KG1 (cell line): ENCODE measurements at regions not wholly inside any gene's neighbourhood (a gene's known extent, or its start where the extent isn't known, plus 50 kb on each side); places are given as distances from the start of the nearest gene placed in this dataset.

Experiments
- DNase-seq: peaks from one replicate; lab custom pipeline; 2025; lab: John Stamatoyannopoulos, UW

DNA sequence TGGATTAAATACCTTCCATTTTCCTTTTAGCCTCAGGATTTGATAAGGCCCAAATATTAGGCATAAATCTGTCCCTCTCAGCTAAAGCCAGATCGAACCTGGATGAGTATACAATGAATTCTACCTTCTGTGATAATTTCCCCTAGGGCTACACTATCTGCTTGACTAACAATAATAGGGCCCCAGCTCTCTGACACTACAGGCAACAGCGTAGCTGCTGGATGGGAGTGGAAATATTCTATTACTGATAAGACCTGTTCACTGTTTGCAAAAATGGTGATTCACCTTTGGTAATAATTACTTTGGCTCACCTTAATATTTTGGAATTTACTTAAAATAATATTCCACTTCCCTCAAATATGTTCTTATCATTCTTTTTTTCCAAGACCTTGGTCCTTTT lies 644.2 kb upstream of the SEMA6A start:
- no peak for DNase-seq

DNA sequence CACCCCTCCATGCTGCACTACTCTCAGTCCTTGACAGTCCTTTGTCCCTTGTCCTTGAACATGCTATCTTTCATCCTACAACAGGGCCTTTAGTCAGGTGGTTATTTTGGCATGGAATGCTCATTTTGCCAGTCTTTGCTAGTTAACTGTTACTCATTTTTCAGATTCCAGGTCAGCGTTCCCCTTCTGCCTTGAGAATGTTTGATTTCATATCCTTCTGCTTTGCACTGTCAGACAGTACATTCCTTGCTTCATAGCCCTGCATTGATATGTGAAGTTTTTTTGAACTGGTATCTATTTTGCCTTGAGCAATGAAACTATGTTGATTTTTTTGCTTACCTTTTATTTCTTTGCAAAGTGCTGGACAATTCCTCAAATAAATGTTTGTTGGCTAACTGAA lies 638.2 kb upstream of the SEMA6A start:
- no peak for DNase-seq

DNA sequence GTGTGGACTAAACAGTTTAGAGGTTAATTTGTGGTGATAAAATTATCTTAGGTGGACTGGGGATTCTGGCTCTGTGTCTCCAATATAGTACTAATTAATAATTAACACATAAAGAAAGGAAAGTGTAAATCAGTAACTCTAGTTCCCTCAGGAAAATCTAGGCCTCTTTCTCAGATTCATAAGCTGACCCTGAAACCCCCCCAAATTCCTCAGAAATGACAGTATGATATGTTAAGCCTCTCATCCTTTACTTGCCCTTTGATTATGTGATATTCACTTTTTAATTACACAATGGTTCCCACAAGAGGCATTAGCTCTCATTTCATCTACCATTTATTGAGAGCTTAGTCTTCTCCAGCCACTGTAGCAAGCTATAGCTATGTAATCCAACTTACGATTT lies 636.2 kb upstream of the SEMA6A start:
- DNase-seq, result no peak

DNA sequence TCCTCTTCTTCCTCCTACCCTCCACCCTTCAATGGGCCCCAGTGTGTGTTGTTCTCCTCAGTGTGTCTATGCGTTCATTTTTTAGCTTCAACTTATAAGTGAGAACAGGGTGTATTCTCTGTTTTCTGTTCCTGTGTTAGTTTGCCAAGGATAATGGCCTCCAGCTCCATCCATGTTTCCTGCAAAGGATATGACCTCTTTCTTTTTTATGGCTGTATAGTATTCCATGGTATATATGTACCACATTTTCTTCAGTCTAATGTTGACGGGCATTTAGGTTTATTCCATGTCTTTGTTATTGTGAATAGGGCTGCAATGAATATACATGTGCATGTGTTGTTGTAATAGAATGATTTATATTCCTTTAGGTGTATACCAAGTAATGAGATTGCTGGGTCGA lies 634.9 kb upstream of the SEMA6A start:
- DNase-seq, result no peak

DNA sequence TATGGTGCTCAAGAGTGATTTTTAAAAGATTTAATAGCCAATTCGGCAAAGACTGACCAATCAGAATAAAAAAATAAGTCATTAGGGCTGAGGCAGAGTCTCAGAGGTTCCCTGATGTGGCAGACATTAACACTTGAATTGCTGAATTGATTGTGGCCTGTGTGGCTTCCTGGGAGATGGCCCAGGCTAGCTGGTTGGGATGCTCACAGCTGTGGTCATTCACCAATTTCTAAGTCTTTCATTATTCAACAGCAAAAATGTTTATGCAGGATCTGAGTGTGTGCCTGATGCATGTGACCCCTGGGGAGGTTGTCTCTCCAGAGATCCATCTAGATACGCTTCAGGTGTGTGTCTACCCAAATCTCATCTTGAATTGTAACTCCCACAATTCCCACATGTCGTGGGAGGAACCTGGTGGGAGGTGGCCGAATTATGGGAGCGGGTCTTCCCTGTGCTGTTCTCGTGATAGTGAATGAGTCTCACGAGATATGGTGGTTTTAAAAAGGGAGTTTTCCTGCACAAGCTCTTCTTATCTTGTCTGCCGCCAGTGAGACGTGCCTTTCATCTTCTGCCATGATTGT lies 632.6 kb upstream of the SEMA6A start:
- no peak for DNase-seq

DNA sequence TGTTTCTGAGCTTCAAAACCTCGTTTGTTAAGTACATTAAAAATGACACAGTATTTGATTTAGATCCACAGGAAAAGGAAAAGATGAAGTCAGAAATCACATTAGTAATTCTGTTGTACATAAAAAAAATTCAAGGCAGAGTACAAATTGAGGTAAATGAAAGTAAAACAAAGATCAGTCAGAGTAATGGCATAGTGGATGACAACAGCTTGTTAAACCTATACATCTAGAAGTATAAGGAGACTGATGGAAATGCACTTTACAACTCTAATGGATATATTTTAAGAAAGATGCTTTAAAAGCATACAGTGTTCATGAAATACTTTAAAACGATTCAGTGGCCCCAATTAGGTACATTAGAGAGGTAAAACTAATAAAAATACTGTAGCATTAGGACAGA lies 631.3 kb upstream of the SEMA6A start:
- no peak for DNase-seq

DNA sequence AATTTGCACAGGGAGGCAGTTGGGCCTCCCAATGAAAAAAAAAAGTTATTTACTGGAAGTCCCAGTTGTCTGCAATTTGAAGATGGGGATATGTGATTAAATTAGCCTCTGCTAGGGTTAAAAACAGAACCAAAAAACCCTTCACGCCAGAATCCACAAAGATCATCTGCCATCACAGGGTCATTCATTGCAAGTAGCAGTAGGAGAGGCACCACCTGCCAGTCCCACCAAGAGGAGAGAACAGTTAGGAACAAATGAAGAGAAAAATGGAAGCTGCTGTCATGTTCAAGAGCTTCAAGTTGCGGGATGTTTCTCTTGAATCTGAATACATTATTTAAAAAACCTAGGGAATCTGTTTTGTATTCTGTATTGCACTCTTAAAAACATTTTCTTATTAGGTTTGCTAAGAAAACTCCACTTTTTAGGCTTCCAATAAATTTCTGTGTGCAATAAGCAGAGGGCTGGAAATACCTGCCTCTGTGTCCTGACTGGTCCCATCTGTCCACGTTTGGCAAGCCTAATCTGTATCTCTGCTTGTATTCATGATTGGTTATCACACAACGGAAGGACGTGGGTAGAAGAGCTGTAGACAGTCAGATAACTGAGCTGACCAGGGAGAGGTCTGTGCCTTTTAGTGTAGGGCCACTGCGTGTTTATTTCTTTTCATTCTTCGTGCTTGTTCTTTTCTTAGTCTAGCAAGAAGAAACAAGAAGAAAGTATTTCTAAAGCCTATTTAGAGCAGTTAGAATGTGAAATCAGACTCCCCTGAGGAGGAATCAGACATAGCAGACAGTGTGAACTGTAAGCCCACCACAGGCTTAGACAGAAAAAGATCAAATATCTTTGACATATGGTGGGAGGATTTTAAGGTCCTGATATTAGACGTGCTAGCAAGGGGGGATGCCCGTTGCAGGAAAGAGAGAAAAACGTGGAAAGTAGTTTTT lies 630.6 kb upstream of the SEMA6A start:
- no peak for DNase-seq

DNA sequence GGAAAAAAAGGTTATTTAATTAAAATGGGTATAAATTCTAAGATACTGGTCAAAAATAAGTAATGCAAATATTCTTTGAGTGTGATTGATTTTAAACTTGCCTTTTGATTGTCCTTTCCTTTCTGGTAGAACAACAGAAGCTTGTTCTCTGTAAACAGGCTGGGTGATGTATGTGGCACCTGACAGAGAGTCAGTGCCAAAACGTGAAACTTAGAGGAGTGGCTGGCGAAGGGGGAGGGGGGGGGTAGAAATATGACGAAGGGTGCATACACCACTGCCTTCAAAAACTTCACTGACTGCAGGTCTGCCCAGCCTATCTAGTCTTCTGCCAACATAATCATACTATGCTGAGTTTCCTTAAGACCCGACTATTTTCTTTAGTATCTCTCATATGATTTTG lies 629.8 kb upstream of the SEMA6A start:
- no peak for DNase-seq

DNA sequence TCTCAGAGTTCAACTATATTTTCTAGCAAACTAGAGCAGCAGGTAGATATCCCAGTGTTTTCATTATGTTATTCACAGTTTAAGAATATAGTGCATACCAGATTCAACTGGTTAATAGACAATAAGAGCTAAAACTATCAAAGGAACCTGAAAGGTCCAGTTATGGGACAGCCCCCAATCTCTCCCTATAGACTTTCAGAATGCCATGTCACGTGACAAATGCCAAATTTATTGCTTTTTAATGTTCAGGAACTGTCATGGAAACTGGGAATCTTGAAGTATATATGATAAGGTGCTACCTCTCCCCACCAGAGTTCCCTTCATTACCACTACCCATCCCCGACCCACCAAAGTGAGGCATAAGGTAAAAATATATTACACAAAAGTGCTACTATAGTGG lies 629.0 kb upstream of the SEMA6A start:
- no peak for DNase-seq

DNA sequence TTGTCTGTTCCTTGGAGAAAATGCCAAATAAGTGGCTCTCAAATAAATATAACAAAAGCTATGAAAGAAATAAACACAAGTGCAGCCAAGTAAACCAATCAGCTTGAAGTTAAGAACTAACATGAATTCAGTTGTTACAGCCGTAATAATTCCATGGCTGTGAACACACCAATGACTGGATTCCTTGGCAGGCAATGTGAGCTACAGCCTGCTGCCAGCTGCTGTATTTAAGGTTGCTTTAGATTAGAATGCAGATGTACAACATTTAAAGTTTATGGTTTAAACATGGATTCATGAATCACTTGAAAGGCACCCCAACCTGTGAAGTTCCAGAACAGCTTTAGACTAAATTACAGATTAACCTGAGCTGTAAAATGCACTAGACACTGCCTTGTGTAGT lies 626.4 kb upstream of the SEMA6A start:
- no peak for DNase-seq

DNA sequence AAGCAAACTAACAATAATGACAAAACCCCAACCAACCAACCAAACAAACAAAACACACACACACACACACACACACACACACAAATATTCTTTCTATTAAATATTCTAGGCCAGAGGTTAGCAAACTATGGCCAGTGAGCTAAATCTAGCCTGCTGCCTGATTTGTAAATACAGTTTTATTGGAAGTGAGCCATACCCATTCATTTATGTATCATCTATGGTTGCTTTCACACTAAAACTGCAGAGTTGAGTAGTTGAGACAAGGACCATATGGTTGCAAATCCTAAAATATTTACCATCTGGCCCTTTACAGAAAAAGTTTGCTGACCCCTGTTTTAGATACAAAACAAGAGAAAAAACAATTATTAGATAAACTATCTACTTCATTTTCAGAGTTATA lies 620.5 kb upstream of the SEMA6A start:
- no peak for DNase-seq

DNA sequence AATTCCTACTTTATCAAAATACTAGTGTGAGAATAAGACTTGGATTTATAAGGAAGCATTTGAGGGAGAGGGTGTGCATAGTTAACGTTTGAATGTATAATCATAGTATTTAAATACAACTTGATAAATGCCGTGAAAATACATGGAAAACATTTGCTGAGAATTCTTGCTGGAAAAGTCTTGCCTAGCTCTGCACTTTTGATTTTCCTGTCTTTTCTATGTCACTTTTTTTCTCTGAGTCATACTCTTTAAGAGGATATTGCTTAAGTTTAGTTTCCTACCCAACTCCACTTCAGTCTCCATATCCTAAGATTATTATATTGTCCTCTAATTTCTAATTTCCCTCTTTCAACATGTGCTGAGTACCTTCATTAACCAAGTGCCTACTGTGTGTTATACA lies 616.6 kb upstream of the SEMA6A start:
- no peak for DNase-seq

DNA sequence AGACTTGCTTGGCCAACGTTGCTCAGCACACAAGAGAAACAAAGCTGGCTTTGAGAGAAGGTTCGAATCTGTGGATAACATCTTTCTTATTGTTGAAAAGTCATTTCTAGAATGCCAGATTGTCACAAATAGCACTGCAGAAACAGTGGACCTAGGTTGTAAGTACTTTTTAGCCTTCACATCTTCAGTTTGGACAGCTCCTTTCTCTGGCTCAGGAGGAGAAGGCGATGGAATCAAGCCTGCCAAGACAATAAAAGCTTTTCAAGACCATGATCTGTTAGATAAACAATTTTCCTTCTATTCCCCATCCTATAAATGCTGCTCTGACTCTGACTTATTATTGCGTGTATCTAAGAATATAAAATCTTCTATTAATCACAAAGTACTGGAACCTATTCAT lies 615.2 kb upstream of the SEMA6A start:
- no peak for DNase-seq

DNA sequence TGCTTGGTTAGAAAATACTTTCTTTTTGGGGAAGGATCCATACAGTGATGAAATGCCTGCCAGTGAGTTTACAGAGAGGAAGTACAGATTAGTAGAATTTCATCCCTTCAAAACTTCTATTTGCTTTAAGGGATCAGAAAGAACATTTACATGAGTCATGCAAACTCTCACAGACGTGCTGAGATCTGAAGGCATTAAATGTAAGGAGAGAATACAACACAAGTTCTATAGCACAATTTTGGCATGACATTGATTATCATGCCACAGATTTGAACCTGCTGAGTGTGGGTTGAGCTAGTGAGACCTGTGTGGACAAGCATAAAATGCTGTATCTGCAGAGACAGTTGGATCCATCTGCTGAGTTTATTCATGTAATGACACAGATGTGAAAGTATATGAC lies 613.6 kb upstream of the SEMA6A start:
- no peak for DNase-seq

DNA sequence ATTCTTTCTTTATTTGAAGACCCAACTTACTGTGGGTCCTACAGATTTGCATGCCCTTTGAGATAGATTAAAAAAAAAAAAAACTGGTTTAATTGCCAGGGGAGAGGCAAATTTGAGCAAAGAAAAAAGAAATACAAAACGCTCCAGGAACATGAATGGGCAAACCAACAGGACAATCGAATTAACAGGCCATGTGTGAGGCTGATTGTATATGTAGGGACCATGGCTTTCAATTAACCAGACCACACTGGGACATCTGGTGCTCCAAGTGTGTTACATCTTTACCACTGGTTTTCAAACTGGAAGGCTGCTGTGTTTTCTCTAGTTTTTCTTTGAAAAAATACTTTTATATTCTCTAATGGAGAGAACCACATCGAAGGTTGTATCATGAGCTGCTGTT lies 612.1 kb upstream of the SEMA6A start:
- no peak for DNase-seq

DNA sequence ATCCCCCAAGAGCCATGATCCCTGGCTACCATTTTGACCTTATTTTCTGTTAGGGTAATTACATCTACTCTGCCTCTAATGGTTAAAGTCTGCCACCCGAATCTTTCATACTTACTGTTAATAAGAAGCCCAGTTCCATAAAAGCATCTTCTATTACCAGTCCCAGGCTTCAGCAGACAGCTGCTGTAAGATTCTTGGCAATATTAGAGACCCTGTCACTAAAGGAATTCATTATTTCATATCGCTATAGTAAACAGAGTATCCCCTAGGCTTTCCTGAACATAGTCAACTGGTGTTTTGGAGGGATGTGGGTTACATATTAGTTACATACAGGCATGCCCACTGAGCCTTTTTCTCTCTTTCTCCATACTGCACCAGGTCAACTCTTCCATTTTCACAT lies 608.7 kb upstream of the SEMA6A start:
- no peak for DNase-seq

DNA sequence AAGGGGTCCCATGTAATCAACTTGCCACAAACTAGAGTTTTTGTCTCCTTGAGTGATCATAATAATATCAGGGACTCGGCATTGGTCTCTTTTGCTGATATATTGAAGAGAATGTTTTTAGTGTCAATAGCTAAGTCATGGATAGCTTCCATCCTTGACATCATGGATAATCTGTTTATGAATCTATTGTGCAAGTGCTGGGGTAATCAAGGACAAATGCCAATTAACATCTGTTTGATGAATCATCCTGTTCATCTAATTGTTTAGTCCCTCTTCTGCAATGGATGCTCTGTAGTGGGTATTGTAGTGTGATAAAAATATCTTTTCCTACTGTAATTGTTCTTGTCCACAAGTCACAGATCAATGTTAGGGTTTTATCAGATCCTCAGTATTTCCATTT lies 607.5 kb upstream of the SEMA6A start:
- no peak for DNase-seq

DNA sequence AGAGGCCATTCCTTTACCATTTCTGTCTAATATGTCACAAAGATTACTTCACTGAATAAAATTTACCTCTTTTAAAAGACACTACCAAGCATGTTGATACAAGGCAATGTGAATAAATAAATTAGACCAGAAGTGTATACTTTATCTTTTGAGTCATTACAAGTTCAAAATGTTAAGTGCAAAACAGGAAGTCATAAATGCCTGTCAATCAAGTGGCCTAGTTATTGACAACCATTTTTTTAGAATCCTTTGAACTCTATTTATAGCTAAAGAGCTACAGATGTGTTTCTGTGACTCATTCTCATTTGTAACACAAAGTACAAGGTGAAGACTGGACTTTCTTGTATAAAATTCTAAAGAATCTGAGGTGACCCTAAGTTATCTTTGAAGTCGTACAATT lies 602.7 kb upstream of the SEMA6A start:
- no peak for DNase-seq

DNA sequence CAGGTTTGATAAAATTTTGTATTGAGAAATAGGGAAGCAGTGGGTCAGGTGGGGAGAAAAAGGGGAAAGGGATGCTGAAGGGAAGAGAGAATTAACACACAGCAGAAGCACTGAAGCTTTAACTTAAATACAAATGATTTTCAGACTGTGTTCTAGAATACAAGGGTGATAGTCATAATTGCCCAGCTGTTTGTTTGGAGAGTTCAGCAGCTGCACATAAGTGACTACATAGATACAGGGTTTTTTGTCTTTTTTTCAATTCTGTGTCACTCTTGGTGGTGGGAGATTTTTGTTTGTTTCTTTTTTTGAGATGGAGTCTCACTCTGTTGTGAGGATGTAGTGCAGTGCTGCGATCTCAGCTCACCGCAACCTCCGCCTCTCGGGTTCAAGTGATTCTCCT lies 590.4 kb upstream of the SEMA6A start:
- DNase-seq, result no peak

DNA sequence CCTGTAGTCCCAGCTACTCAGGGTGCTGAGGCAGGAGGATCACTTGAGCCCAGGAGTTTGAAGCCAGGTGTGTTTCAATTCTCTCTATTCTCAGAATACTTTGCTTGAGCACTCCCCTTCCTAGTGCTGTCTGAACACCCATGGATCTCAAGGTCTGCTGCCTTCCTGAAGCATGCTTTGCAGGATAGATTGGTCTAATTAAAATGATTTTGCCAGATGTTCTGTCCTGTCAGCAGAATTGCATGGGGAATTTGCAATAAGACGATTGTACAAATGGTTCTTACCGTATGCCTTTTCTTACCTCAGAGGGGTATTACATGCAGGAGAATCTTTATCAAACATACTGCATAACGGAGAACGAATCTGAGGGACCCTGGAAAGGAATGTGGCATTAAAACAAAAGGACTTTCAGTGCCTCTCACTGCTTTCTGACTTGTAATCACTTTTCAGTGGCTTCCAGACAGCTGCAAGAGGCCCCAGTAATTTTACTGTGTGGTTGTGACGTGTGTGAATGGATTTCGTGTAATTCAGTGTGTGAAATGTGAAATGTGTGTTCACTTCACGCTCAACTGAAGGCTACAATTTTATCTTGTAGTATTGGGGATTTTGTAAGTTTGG lies 587.2 kb upstream of the SEMA6A start:
- DNase-seq, result no peak

DNA sequence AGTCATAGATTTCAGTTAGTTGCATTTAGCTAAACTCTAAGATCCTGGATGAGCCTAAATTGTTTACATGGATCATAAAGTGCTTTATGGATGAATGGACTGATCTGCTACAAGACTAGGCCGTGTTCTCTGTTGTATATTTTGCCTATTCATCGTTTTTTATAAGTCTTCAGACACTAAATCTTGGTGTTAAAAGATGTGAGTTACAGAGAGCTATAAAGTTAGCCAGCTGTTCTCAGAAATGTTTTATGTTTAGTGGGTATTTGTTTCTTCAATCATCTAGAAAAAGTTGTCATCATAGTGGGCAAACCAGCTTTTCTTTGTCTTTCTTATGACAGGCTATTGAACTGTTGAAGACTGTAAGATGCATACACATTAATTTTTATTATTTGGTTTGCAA lies 585.8 kb upstream of the SEMA6A start:
- DNase-seq, result no peak

DNA sequence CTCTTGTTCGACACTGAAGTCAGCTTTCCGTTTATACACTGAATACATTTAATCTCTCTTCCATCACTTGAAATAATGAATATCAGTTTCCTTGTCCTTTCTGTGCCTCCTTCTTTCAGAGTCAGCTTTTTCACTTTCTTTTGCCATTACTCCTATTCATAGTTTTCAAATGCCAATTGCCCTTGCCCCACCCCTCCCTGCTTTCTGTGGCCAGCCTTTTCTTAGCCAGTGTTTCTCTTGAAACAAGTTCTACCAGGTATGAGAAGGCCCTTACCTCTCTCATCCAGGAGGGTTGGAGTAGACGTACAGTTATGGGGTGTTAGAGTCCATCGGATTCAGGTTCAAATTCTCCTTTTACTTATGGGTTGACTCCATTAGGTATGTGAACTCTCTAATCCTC lies 574.7 kb upstream of the SEMA6A start:
- no peak for DNase-seq

DNA sequence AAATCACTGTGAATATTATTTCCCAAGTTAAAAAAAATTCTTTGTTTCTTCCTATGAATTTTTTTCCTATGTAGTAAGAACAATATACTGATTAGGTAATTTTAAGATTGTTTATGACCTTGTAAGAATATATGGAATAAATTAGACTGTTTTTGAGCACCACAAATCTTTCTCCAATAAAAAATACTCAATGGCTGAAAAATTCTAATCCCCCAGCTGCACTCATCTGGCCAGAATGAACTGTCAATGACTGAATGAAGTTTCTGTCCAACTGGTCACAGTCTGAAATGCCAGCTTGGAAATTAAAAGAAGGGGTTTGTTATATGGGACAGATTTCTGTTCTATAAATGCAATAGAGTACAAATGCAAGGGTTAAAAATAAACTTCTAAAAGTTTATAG lies 569.5 kb upstream of the SEMA6A start:
- DNase-seq, result no peak

DNA sequence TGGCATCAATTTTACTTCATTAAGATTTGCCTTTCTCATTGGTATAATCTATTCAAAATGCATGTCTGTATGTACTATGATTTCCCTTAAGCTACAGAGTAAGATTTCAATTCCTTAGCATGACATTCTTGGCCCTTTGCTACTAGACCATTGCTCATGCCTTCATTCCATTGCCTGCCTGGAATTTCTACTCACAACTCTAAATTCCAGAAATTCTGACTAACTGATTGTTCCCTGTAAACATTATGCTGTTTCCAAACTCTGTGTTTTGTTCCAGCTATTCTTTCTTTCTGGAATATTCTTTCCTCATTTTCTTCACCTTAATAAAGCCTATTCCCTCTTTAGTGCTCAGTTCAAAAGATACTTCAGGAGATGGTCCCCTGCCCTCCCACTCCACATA lies 568.8 kb upstream of the SEMA6A start:
- DNase-seq, result no peak
